GM18861 (cell line): ENCODE measurements at regions not wholly inside any gene's neighbourhood (a gene's known extent, or its start where the extent isn't known, plus 50 kb on each side); places are given as distances from the start of the nearest gene placed in this dataset.

ENCODE experiments used
- ATAC-seq: cut with Tn5 transposase; IDR thresholded peaks from one replicate; pipeline ENCODE4 v1.9.1; 2021; ENCODE audit not compliant: unreplicated experiment

DNA sequence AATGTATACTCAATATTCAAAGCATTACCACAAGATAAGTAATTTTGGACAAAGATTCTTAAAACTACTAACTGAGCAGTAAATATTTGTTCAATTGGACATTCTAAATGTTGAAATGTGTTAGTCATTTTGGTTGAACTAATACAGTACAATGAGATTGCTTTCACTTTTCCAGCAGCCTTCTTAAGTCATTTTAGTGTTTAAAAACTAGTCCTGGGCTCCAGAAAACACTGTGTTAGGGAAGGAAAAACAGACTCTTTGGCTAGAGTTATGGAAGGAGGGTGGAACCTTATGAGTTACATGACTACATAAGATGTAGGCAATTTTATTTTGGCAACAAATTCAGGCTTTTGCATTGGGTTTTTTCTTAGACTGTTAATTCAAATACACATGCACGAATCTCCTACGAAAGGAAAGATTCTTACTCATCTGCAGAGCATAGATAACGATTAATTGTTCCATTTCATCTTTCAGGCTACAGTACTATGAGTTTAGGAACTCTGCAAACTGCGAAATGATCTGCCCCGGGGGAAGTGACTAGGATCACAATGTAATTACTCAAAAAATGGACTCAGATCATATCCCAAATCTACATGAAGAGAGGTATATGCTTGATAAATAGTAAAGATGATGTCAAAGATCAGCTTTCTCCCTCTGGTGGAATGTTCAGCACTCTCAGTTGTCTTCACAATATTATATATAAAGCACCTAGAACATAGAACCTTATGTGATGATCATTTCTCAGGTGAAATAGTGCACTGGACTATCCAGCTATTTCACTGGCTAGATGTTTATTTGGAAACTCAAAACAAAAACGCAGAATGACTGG is 492.8 kb upstream of the MDFIC2 start:
- ATAC-seq, result no peak

DNA sequence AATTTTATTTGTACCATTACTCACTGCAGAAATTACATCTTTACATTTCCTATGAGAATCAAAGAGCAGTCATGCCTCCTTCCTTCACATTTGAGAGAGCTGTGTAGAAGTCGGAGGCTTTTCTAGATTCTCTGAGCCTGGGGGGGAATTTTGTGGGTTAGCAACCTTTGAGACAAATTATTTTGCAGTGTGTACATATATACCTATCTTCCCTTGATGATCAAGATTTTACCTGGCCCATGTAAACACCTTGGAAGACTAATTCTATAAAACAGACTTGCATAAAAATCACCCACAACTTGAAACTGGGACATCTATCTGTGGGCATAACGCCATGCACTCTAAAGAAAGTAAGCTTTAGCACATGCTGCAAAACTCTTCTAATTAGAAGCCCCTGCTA is 491.5 kb upstream of the MDFIC2 start:
- no peak for ATAC-seq

DNA sequence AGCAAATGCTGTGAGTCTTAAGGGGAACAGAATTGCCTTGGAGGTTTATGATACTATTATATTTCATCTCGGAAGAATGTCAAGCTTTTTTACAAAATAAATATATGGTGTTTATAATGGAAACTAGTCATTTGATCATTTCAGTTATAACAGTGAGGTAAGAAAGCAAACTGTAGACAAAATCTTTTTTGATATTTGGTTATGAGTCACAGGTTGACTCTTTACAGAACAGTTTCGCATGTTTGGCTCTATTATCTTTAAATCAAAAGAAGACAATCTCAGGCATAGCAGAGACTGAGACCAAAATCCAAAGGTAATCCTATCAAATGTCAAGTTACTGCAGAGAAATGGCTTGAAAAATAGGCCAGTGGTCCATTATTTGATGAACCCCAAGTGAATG is 490.9 kb upstream of the MDFIC2 start:
- ATAC-seq, result no peak

DNA sequence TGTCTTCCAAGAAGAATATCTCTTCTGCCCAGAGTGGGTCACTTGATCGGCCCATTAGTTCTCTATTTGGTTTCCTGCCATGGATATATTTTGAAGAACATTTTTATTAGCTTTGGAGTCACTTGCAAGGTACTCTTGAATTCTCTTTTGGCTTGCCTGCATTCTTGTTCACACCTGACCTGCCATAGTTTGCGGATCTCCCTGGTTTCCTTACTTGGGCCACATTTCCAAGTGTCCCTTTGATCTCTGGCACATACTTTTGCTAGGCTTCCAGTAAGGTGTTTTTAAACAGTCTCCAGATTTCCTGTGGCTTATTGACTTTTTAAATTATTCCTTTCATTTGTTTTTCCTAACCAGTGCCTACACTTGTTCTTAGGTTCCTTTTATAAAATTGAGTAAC is 488.5 kb upstream of the MDFIC2 start:
- no peak for ATAC-seq

DNA sequence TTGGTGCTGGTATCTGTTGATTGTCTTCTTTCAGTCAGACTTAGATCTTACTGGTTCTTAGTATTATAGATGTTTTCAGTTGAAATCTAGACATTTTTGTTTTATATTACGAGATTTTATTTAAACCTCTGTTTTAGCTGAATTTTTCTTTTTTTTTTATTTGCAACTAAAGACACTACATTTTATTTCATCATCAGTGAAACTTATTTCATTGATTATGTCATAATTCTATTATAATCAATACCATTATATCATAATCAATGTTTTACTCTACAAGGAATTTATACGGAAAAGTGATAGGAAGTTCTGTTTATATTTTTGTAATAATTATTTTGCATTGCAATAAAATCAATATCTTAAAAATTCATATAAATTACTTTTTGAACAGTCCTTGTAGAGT is 477.4 kb upstream of the MDFIC2 start:
- ATAC-seq, result no peak

DNA sequence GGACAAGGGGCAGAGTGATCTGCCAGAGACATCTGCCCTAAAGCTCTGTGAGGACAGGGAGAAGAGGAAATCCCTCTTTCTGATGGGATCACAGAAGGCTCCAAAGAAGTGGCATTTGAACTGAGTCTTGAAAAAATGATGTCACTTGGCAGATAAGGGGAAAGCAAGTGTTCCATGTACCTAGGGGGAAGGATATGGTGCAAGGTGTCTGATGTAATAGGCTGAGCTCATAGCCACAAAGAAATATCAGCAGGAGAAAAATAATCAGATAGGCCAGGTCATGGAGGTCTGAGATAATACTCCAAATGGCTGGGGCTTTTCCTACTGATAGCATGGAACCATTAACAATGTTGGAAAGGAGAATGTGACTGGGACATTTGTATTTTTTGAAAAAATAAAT is 468.4 kb upstream of the MDFIC2 start:
- no peak for ATAC-seq

DNA sequence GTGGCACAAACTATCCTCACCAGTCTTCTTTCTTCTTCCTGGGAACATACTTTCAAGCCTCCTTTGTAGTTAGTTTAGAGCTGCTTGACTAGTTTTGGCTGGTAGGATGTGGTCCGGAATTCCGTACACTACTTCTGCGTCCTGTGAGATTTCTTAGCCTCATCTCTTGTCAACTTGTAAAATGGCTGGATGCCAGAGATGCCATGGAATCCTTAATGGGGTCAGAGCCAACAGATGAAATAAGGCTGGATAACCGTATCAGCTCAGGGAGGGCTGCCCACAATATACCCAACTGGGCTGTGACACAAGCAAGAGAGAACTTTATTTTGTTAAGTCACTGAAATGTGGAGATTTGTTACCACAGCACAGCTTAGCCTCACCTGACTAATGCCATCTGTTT is 466.9 kb upstream of the MDFIC2 start:
- no peak for ATAC-seq

DNA sequence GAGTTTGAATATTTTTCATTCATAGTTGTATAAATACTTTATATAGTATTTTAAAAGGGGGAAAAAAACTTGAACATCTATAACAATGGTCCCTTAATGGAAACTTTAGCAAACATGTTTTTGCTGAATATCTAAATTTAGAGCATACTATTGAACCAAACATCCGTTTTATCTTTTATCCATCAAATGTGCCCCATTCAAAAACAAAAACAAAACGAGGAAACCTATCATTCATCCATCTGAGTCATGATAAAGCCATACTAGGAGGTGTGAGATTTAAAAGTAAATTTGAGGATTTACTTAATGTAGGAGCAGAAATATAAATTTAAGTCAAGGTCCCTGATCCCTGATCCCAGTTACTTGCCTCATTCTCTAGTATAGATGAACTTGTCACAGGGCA is 463.6 kb upstream of the MDFIC2 start:
- no peak for ATAC-seq

DNA sequence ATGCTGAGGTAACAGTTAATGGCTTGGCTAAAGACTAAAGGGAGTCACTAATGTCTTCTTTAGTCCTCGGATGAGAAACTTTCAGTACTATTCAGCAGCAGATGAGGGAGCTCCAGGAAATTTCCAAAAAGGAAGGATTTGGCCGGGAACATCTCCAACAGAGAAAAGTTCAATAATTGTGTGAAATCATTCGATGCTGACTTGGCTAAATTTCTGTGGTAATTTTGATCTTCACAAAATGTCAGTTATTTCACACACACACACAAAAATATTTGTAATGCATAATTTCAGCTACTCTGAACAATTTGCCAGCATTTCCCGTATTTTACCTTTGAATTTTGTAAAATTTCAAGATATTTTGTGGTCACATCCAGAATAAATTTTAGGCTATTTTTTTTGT is 462.8 kb upstream of the MDFIC2 start:
- ATAC-seq, result no peak

DNA sequence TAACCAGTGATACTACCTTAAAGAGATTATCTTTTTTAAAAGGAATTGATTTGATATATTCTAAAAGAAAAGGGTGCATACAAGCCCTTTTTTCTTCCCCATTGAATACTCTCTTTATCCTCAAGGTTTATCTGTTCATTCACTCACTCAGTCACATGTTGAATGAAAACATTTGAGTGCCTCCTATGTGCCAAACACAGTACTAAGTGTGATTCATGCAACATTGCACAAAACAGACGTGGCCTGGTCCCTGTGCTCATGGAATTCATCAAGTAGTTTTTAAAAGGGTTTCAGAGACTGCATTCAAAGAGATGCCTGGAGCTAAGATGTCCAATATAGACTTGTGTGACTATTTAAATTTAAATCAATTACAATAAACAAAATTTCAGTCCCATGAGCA is 462.2 kb upstream of the MDFIC2 start:
- no peak for ATAC-seq

DNA sequence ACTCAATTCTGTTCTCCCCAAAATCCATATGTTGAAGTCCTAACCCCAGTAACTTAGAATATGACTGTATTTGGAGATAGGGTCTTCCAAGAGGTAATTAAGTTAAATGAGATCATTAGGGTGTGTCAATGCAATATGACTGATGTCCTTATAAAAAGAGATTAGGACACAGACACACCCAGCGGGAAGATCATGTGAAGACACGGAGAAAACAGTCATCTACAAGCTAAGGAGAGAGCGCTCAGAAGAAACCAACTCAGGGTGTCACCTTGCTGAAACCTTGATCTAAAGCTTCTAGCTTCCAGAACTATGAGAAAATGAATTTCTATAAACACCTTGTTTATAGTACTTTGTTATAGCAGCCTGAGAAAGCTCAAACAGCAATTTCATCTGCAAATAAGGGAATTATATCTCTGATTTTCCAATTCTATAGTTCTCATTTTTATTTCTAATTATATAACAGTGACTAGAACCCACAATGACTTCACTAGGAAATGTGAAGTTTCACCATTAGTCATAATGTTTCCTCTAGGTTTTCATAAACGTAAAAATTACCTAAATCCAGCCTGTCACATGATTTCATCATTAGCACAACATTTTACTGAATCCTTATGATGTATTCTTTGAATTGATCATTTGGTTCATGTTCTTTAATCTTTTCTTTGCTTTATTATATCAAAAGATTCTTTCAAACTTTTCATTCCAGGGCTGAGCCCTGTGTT is 459.1 kb upstream of the MDFIC2 start:
- ATAC-seq, result peak; percentile 51

DNA sequence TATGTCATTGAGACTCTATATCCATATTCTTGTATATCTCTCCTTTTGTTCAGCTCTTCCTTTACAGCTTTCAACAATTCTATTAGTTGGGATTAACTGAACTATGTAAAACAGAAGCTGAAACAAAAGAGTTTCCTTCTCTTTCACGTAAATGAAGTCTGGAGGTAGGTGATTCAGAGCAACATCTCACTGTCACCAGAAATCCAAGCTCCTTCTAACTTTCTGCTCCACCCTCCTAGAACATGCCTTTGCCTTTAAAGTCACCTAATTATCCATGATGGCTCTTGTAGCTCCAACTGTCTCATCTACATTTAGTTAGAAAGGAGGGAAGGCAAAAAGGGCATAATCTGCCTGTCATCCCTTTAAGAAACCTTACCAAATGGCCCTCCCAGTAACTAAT is 458.2 kb upstream of the MDFIC2 start:
- ATAC-seq, result no peak

DNA sequence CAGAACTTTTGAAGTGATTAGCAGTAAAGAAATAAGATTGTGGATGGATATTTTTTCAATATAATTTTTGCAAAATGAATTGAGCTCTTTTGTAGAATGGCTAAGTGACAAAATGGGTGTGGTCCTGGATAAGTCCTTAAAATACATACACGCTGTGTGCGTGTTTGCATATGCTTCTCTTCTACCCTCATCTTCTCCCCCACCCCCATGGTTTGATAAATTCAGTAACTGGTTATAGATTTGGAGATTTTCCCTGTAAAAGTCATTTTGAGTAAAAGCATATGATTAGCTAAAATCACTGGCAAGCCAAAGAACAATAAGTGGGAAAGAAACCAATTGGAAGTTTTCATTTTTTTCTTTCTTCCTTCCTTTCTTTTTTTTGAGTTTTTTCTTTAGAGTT is 453.9 kb upstream of the MDFIC2 start:
- no peak for ATAC-seq

DNA sequence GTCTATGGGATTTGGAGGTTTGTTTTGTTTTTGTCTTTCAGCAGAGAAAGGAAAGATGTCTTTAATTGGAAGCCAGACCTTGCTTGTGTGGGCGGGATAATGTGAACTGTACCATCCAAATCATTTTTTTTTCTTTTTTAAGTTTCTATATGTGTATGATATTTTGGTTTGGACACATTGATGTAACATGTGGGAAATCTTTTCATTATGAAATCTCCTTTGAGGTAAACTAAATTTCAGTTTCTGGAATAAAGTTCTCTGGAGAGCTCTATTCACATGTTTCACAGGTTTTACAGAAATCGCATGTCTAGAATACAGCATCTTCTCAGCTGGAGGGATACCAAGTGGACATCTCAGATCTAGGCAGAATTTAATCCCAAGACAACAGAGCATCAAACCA is 451.5 kb upstream of the MDFIC2 start:
- no peak for ATAC-seq

DNA sequence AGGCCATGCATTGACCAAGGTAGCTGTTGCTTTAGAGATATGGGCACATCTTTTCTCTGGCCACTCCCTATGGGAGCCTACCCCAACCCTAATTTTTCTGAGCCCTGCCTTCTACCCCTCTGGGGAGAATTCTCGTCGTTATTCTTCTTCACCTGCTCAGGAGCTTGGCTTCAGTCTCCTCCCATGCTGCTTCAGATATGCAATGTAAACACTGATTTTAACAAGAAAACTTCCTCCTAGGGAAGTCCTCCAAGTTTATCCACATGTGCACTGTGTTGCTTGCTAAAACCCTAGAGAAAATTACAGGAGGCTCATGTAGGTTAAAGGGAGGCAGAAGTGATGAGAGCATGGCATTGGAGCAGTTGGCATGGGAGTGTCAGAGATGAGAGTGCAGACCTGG is 445.2 kb upstream of the MDFIC2 start:
- ATAC-seq, result no peak

DNA sequence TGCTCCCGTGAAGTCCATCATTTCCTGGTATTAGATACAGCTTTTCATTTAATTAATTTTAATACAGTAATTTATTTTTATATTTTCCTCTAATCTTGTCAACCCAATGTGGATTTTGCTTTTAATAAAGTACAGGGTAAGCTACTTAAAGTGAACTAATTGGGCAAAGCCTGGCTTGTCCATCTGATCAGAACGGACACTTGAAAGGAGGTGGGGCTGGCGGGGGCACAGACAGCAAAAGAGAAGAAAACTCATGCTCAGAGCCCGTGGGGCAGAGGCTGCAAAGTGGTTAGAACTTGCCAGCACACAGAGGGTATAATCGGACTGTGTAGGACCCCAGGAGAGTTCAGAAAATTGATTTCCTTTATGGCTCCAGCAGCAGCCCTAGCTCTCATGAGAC is 443.1 kb upstream of the MDFIC2 start:
- ATAC-seq, result no peak

DNA sequence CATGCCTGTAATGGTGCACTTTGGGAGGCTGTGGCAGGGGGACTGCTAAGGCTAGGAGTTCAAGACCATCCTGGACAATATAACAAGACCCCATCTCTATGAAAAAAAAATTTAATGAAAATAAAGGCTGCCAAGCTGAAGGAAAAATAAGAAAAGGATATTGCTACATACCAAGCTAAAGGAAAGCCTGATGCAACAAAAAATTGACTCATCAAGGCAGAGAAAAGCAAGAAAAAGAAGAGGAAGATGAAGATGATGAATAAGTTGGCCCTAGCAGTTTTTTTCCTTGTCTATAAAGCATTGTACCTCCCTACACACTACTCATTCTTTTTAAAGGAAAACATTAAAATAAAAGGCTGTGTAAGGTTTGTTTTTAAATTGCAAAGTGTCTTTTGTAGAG is 441.9 kb upstream of the MDFIC2 start:
- ATAC-seq, result no peak

DNA sequence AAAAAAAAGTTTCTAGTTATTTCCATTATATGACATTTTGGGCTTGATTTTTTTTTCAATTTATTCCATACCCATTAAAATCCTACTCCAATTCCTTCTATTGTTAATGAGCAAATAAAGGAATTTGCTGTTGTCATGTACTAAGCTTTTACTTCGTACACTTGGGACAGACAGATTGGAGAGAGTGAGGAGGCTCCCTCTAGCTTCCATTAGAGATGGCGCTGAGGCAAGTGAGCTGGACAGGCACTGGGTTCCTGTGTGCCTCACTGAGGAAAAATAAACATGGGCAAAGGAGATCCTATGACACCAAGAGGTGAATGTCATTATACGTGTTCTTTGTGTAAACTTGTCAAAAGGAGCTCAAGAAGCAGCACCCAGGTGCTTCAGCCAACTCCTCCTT is 441.1 kb upstream of the MDFIC2 start:
- no peak for ATAC-seq

DNA sequence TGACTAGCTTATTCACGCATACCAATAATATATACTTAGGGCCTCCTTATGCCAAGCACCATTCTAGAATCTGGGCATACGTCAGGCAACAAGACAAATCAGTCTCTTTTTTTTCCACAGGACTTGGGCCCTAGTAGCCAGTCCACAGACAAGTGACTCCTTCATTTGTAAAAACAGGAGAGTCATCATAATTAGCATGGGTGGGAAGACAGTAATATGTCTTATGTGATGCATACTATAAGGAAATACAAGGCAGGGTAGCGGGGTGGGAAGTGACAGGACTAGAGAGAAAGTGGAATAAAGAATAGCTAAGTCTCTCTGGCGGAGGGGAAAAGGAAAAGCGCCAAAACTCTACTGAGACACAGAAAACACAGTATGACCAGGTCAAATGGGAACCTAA is 439.6 kb upstream of the MDFIC2 start:
- no peak for ATAC-seq

DNA sequence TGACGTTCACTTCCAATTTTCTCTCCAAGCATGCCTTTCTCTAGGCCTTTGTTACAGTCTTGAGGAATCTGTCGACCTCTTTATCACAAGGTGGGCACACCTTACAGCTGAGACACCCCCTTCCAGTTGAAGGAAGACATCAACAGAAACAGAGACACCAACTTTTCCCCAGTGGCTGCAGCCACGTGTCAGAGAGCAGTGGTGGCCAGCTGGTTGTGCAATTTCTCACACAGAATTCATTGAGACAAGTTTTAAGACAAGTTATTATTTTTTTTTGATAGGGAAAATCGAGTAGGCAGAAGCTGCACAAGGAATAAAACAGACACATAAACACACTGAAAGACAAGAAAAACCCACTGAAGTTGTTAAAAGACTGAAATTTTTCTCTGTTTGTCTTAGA is 436.7 kb upstream of the MDFIC2 start:
- no peak for ATAC-seq

DNA sequence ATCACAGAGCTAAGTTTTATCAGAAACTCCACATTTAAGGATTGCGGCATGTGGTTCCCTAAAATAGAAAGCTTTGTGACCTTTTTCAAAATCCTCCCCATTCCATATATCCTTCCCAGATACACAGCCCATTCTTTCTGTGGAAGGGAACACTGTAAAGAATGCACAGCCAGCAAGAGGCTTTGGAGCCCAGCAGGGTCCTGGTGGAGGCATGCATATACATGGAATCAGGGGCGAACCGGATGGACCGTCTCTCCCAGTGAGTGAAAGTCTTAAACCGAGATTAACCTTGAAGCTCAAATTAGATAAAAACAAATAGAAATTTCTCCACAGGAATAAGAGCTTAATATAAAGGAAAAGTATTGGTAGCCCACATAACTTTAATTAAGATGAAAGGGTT is 436.2 kb upstream of the MDFIC2 start:
- no peak for ATAC-seq

DNA sequence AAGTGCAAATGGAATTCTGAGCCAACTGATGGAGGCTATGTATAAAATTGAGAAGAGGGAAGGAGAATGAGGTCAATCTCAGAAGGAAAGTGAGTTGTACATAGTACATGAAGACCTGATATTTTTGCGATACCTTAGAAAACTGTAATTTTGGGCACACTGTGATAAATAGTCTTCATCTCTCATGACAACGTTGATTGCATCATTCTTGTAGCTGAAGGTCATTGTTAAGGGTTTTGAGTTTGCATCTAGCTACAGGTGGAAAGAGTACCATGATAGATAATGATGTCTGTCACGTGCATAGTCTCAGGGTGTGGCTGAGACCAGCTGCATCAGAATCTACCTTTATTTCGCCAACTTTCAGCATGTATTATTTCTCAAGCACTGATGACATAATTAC is 435.4 kb upstream of the MDFIC2 start:
- ATAC-seq, result no peak

DNA sequence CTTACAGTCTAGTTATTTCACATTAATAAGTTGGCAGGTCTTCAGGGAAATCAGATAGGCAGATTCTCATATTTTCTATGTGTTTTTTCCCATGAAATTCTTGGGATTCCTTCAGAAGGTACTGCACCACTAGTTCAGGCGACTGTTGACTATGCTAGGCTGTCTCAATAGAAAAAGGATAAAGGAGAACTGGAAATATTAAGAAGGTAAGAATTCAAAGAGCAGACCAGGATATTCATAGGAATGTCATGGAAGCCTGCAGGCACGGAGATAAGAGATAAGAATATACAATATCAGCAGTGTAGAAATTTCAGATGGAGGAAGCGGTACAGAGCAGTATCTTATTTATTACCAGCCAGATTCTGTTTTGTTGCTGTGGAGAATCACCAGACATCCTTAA is 432.1 kb upstream of the MDFIC2 start:
- no peak for ATAC-seq
